HT1080 (cell line): ENCODE measurements at regions not wholly inside any gene's neighbourhood (a gene's known extent, or its start where the extent isn't known, plus 50 kb on each side); places are given as distances from the start of the nearest gene placed in this dataset.
"Not testable (repeated sequence)": the region's sequence is repeated elsewhere in the genome, so short reads cannot be mapped to it uniquely, and the experiment has no call there.

ENCODE experiments used
- DNase-seq: peaks from one replicate; pipeline ENCODE4 v3.0.0-alpha.2; 2015; ENCODE audit warnings: low read depth

DNA sequence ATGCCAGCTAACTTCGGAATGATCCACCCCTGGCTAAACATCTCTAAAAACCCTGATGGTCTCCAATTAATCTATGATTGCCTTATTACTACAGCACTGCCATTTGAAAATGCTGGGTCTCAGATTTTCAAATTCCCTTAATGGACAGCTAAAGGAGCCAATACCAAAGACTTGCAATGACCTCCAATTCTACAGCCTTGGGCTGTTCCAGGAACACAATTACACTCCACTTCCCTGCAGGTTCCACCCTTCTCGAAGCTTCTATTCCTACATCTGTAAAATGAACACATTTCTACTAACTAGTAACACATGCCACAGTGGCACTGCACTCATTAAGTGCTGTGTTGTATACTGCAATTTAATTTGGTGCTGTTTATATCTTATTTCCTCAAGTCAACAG is 85.7 kb upstream of the AK4 start:
- DNase-seq, result no peak

DNA sequence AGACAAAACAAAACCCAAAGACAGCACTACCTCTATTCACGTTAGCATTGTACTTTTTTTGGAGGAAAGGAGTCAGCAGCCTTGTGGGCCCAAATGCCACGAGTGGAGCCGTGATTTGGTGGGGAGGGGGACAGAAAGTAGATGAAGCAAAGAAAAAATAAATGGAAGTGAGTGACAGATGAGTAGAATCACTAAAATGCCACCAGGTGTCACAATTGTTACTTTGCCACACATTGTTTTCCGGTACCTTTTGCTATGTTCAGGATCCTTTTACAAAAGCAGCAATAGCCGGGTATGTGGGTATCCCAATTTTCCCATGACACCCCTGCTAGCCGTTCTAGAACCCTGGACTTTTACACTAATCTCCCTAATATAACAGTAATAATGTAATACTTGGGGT is 85.0 kb upstream of the AK4 start:
- no peak for DNase-seq

DNA sequence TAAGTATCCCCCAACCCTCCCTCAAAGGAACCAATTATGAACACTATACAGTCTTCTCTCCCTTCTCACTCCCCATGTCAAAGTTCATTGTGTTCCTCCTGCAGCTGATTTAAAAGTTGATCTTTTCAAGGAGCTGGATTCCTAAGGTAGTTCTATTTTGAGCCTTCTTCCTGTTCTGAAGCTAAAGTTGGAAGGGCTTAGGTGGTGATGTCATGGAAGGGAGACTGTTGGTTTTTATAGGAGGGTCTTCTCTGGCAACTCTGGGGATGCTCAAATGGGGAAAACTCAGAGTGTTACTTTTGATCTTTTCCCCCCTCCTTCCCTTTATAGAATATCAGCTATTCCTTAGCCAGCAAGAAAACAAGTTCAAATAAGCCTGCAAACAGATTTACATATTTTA is 83.0 kb upstream of the AK4 start:
- DNase-seq, result no peak

DNA sequence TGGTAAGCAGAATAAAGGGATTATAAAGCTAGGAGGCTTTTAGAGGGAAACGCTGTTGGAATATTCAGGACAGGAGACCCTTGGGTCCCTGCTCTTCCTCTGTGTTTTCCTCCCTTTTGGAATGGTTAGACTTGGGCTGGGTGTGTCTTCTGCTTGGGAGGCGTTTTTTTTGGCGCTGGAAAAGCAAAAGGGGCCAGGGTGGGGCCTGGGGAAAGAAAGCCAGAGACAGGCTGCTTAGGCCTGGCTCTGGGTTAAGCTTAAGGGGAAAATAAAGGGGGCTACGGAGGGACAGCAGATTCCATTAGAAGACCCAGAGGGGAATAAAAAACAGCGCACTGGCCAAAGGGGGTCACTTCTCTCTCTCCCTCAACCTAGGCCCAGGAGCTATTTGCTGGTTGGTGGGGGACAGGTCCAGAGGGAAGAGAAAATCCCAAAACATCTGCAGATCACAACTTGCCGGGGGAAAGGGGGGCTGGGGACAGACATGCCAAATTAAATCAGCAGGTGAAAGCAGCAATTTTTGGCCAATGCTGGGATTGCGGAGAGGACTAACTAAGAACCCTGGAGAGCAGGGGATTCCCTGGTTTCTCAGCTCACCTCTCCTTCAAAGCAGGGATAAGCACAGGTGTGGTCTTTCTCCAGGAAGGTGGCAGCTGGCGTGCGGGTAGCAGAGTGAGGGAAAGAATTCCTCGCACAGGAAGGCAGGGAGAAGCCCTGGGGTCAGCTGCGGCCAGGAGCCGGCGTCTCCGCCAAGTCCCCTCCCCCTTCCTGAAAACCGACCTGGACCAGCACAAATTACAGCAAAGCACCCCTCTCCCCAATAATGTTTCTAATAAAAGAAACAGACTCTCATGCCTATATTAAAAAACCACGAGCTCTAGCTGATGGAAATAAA is 82.2 kb upstream of the AK4 start:
- DNase-seq, result peak; percentile 8

DNA sequence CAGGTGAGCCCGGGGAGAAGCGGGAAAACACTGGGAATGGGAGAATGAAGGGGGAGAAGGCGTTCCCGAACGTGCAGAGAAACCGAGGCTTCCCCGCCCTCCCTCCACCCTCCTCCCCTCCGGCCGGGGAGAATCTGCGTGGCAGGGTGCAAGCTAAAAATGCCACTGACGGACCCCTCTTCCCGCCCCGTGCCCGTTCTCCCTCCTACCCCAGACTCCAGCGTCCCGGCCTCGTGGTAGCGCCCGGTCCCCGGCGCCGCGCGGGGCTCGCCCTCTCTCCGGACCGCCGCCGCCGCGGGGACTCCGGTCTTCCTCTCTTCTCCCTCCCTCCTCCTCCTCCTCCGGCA is 81.6 kb upstream of the AK4 start:
- DNase-seq, result no peak

DNA sequence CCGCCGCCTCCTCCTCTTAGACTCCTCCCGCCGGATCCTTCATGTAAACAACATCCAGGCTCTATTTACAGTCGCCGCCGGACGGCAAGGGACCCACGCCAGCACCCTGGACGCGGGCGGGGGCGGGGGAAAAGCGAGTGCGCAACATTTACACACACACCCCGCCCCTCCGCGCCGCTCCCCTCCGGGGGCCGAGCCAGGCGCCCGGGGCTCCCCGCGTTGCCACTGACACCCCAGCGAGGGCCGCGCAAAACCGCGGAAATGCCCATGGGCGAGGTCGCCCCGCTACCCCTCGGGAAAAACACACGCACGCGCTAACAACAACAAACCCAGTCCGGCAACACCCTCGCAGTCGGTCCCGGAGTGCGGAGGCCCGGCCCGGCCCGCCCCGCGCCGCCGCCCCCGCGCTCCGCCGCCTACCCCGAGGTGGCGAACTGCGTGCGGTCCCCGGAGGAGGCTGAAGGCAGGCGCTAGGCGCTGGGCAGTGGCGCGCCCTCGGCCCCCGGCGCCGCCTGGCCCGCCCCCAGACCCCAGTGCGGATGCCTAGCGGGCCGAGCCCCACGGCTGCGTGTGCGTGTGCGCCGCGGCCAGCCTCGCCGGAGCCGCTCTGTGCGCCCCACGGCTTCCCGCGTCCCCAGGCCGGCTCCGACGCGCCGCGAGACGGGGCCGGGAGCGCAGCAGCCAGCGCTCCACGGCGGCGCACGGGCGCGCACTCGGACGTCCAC is 81.1 kb upstream of the AK4 start:
- DNase-seq, result peak; percentile 68

DNA sequence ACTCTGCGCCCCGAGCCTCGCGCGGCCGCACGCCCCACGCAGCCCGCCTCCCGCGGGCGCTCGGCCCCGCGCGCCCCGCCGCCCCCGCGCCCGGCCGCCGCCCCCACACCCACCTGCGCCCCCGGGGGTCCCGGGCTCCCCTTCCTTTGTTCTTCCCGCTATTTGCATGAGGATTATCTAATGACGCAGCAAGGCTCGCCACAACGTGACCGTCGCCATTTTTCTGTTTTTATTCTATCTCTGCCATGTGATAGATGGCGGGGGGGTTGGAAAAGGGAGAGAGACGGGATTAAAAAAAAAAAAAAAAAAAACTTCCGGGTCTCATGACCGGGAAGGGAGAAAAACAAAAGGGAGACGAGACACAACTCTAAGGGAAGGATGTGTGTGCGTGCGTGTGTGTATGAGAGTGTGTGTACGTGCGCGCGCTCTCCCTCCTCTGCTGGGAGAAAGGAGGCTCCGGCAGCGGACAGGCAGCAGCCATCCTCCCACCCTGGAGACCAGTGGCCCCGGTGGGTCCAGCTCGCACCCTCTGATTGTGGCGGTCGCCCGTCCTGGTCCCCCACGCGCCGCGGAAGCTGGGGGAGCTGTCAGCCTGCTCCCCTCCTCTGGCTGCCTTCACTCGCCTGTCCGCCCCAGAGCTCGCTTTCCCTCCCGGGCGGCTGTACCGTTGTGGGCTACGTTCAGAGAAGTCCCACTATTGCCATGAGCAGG is 80.4 kb upstream of the AK4 start:
- peak; percentile 80 for DNase-seq

GRCh38 chr1:65068202-65069010 is 79.6 kb upstream of the AK4 start:
- peak; percentile 10 for DNase-seq

GRCh38 chr1:65069011-65069565 is 78.9 kb upstream of the AK4 start:
- DNase-seq, result no peak

GRCh38 chr1:65072845-65073244 is 75.2 kb upstream of the AK4 start:
- DNase-seq, result no peak

GRCh38 chr1:65075123-65075976 is 72.7 kb upstream of the AK4 start:
- DNase-seq, result peak; percentile 47

DNA sequence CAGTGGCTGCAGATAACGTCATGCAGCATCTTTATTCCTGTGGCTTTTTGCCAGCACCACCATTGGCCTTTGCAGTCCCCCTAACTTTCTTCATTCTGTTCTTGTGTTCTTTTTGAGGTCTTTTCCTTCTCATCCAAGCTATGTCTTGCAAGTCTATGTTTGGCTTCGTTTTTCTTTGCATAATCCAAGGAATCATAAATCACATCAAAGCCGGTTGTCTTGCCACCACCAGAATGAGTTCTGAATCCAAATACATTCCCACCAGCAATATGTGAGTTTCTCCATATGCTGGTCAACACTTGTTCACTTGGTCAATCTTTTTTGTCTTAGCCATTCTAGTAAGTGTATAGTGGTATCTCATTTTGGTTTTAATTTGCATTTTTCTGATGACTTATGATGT is 70.6 kb upstream of the AK4 start:
- no peak for DNase-seq

GRCh38 chr1:65079941-65080340 is 68.1 kb upstream of the AK4 start:
- peak; percentile 75 for DNase-seq

- no peak for DNase-seq
Observed at GRCh38 chr1:65082346-65083040, 65.5 kb upstream of the AK4 start.

DNA sequence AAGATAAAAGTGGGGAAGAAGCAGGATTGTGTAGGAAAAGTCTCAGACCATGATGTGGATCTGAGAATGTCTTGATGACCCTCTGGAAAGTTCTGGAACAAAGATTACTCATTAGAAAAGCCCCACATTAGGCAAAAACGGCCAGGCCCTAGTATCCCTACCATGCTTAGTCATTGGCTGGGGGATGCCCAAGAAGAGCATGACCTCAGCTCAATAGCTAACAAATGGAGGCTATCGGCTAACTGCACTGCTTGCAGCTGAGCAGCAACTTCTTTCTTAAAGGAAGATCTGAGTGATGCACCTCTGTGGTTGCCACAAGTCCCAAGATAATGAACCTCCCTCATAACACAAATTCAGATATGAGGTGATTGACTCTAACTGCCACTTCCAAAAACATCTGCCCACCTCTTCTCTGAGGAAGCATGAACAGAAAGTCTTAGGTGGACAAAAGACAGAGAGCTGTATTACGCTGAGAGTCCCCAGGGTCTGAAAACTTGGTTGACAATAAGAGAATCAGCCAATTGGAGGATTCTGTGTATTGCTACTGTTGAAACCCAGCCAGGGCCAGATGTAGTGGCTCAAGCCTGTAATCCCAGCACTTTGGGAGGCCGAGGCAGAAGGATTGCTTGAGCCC is 64.6 kb upstream of the AK4 start:
- DNase-seq, result no peak

- no peak for DNase-seq
Observed at GRCh38 chr1:65084066-65084465, 63.9 kb upstream of the AK4 start.

DNA sequence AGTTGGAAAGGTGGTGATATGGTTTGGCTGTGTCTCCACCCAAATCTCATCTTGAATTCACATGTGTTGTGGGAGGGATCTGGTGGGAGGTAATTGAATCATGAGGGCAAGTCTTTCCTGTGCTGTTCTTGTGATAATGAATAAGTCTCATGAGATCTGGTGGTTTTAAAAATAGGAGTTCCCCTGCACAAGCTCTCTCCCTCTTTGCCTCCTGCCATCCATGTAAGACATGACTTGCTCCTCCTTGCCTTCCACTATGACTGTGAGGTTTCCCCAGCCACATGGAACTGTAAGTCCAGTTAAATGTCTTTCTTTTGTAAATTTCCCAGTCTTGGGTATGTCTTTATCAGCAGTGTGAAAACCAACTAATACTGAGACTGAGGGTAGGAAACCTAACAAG is 60.5 kb upstream of the AK4 start:
- DNase-seq, result not testable (repeated sequence)

- no peak for DNase-seq
Observed at GRCh38 chr1:65090406-65090805, 57.6 kb upstream of the AK4 start.

DNA sequence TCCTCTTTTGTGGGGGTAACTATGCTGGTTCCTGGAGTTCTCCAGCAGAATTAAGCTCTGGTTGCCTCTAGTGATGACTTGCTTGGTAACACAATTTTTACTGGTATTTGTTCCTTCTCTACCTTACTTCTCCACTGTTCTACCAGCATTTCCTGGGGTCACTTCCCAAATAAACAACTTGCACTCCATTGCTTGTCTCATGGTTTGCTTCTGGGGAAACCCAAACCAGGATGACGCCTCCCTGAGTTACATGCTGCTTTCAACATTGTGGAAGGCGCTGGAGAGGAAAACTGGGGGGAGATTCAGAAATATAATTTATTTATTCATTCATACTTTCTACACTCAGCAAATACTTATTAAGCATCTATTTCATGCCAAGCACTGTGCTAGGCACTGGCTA is 55.3 kb upstream of the AK4 start:
- DNase-seq, result no peak
